IPS DF 4.7 (cell line): ENCODE measurements at regions not wholly inside any gene's neighbourhood (a gene's known extent, or its start where the extent isn't known, plus 50 kb on each side); places are given as distances from the start of the nearest gene placed in this dataset.

Source experiments
- DNase-seq: peaks from one replicate; pipeline ENCODE4 v3.0.0-alpha.2; 2013; ENCODE audit warnings: low spot score; ENCODE audit errors: extremely low read depth

DNA sequence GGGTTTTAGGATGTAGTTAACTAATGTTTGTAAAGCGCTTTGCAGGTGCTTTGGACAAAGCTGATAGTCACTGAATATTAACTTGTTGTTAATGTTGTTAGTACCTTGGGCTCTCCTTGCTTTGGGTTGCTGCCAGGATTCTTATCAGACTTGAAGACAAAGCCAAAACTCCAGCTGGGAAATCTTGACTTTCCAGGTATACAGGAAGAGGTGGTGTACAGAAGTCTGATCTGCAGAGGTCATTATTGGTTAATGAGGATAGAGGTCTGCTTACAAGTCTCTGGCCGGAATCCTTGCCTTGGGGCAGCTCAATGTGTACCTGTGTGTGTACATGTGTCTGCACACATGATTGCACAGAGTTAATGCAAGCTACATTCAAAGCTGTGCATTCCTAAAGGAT is 96.0 kb upstream of the POU3F1 start:
- DNase-seq = no peak

DNA sequence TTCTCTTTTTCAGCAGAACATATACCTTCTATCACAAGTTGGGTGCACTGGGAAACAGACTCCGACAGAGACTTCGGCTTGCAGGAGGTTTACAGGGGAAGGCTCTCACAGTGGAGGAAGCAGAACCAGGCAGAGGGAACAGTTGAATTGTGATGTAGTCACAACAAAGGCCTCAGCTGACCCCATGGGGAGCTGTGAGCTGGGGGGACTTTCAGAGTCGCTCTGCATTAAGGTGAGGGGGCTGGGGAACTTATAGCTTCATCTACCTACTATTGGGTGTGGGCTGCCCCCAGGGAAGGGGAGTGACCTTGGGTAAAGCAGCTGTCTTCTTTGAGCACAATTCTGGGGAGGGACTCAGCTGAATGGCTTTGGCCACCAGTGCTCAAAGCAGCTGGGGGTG is 94.9 kb upstream of the POU3F1 start:
- DNase-seq = no peak

DNA sequence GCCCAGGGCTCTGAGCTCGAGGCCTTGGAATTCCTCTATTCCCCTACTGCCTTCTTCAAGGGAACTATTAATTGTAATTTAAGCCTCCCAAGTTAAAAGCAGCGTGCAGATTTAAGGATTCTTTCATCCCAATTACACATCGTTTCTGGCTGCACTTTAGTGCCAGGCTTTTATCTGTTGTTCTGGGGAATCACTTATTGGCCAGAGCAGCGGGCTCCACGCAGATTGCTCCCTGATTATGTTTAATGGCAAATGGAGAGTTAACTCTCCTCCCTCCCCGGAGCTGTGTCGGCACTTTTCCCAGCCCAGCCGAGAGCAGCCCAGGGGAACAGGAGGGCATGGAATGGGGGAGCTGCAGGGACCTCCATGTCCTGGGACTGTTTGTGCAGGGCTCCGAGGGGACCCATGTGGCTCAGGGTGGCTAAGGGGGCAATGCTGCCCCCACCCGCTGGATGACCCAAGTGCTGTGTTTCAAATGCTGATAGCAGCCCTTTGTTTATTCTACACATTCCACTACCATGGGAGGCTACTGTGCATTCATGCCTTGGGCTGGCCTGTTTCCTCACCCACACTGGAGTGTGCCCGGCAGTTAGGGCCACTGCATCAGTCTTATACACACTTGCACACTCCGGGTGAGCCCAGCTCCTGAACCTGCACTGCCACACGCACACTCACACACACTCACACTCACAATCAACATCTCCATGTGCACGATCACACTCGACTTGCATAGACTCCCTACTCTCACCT is 93.3 kb upstream of the POU3F1 start:
- DNase-seq = peak; percentile 49

DNA sequence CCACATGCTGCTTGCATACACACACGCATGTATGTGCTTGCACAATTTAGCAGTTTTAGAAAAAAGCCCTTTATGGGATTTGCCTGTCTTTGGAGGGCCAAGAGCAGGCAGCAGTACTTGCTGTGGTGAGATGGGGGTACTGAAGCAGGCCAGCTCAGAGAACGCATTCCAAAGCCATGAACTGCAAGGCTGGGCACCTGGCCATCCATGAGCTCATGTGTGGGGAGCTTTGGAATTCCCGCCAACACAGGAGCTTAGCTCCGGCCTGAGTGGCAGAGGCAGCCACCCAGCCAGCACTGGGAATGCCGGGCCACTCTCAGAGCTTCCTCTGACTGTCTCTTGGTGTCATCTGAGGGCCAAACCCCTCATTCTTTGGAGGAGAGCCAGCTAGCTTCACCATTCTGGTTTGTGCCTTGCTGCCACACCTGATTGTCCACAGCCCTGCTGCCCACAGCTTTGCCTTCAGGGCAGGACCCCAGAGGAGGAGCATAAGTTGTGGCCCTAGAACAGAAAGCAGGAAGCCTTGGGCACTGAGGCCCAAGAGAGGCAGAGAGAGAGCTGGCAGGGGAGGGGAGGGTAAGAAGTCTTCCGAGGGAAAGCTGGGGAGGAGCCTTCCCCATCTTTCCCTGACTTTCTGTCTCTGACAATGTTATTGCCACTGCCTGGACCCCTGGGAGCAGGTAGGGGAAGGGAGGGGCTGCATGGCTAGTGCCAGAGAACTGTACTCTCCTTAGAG is 92.1 kb upstream of the POU3F1 start:
- no peak for DNase-seq

DNA sequence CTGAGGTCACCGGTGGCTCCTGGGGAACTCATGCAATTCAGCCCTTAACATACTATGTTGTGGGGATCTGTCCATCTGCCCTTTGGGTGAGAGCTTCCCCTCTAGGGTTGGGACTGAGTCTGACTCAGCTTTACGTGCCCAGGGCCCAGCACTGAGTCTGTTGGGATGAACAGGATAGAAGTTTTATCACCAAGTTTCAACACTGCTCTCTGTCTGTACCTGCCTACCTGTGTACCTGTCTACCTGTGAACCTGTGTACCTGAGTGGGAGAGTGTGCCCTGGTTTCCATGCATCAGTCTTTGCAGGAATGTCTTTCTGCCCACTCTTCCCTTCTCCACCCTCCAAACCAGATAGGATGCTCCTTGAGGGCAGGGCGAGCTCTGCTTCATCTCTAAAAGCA is 90.6 kb upstream of the POU3F1 start:
- DNase-seq = no peak

DNA sequence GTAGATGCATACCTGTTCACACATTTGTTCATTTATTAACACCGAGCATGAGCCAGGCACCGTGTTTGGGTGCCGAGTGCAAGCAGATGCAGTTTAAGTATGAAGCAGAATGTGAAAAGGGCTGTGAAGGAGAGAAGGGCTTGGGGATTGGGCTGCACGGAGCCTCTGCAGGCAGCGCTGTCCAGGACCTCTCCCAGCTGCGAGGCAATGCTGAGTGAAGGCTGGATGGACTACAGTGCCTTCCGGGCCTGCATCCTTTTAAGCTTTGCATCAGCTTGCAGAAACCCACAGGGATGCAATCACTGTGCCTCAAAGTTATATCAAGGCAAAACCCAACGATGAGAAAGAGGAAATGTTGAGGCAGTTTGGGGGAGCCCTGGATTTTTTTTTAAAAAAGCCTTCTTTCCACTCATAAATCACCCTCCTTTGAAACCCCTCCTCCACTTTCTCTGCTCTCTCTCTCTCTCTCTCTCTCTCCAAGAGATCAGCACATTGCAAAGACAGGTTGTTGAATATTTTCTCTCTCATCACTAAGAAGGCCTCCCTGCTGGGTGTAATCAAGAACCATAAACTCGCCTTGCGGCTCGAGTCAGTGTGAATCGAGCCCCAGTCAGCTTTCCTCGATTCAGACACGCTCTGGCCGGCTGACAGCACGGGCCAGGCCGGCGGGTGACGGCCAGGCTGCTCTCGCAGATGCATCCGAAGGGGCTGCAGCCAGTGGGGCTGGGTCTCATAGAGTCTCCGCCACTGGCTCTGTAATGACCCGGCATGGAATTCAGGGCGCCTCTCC is 89.2 kb upstream of the POU3F1 start:
- no peak for DNase-seq

DNA sequence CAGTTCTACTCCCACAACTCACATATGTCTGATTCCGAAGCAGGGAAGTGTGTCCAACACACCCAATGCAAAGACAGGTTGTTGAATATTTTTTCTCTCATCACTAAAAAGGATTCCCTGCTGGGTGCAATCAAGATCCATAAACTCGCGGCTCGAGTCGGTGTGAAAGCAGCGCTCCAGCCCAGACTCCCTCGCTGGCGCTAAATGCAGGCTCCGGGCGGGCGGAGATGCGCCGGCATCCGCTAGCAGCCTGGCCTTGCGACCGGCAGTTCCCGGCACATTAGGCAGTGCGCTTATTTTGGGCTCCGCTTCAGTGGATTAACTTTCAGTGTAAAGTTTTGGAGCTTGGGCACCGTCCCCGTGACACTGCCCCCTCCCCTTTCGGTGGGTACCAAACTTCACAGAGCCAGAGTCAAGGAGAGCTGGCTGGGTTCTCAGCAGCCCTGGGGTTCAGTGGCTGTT is 87.7 kb upstream of the POU3F1 start:
- no peak for DNase-seq

DNA sequence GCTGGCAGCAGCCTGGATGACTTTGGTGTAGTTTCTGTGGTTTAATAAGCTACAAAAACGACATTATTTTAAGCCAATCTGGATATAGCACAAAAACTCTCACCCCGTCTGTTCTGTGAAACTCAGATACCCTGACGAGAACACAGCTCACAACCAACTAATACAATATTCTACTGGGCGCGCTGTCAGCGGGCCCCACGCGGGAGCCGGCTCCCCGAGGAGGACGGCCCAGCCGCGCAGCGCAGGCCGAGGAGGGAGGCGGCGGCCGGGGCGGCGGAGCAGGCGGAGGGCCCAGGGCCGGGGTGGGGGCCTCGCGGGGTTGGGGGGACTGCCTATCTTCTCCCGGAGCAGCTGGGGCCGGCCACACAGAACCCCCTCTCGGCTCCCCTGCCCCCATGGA is 87.2 kb upstream of the POU3F1 start:
- DNase-seq = no peak

DNA sequence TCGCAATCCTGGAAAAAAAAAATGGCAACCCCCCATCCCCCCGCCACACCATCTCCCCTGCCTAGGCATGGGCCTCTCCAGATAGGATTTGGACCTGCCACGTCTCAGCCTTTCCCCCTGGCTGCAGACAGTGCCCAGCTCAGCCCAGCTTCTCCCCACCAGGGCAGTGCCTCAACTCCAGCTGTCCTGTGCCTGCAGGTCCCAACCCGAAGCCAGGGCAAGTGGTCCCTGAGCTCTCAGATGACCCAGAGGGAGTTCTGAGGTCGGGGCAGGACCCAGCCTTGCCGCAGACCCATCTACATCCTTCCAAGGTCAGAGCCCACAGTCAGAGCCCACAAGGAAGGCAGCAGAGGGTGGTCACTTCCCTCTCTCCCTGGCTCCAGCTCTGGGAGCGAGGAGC is 86.7 kb upstream of the POU3F1 start:
- DNase-seq = no peak

DNA sequence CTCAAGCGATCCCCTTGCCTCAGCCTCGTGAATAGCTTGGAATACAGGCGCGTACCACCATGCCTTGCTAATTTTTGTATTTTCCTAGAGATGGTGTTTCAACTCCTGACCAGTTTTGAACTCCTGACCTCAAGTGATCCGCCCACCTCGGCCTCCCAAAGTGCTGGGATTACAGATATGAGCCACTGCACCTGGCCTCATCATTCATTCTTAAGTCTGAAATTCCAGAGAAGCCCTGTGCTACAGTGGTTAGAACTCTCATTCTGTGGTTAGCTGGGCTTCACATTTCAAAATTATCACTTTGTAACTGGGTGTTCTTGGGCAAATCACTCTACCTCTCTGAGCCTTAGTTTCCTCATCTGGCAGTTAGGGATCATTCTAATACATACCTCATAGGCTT is 86.1 kb upstream of the POU3F1 start:
- no peak for DNase-seq

DNA sequence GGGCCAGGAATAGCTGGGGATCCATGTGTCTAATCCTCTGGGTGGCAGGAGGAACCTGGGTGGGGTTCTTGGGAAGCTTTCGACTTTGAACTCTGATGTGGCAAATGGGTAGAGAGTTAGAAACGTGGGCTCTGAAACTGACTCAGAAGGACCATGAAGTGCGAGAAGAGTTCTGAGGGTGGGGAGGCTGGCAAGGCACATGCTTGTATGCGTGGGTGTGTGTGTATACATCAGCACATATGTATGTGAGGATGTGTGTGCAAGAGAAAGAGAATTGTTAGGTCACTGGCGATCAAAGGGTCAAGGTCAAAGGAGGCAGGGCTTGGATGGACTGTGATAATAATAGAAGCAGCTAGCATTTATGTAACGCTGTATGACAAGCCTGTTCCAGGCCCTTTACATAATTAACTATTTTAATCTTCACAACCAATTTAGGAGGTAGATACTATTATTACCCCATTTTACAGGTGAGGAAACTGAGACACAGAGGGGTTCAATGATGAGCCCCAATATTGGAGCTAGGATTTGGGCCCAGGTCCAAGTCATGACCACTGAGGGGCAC is 84.5 kb upstream of the POU3F1 start:
- DNase-seq = no peak

DNA sequence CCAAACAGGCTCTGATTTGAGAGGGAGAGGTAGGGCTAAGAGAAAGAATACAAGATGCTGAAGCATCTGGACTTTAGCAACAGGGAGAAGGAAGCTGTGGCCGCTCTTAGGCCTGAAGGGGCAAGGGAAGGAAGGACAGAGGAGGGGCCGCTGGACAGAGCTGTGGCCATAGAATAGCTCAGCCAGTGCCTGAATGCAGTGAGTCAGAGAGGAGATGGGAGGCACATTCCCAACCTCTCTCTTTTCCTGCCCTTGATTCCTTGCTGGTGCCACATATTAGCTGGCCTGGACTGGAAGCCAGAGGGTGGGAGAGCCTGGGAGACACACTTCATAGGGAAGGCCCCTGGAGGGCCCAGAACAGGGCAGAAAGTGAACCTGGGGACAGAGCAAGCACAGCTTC is 83.4 kb upstream of the POU3F1 start:
- no peak for DNase-seq

DNA sequence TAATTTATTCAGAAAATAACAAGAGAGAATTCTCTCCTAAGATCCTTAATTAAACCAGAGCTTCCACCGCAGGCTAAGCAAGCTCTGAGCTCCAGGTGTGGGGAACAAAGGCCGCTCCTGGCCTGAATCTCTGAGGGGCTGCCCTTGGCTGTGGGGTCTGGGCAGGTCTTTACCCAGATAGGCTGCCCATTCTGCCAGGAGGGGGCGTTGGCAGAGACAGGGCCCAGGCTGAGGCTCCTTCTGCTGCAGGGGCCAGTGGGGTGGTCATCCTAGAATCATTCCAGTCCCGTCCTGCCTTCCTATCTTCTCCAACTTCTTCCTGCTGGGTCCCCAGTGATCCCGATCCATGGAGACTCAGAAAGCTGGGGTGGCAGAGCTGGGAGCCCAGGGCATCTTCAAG is 82.9 kb upstream of the POU3F1 start:
- DNase-seq = no peak

DNA sequence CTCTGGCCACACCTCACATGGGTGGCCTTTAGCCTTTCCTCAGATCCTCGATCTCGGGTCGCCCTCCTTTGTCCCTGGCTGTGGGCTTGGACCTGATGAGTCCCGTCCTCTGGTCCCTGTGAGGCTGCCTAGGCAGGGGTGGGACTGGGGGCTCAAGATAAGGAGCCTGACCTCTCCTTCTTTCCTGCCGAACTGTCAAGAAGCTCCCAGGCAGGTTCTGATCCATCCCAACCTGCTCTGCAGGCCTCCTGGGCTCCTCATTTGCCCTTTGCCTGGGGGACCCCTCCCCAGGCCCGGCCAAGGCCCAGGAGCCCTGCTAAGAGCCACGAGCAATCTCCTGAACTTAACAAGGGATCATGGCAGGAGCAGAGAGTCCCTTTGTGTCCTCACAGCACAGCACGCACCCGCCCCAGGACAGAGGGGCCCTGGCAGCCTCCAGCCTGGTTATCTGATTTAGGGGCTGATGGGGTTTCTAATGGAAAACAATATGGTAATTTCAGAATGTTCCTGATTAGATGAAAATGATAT is 82.4 kb upstream of the POU3F1 start:
- no peak for DNase-seq

DNA sequence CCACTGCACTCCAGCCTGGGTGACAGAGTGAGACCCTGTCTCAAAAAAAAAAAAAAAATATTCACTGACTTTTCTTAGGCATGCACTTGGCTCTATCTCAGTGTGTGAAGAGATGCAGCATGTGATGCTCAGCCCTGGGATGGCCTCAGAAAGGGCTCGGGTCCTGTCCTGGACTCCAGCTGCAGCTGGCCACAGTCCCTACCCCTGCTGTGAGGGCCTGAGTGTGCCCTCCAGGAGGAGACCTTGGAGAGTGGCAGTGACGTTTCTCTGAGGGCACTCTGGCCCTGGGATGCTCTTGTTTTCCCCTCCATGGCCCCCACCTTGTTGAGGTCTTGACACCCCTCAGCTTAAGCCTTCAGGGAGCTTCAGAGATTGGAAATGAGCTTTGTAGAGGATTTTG is 81.9 kb upstream of the POU3F1 start:
- DNase-seq = no peak

DNA sequence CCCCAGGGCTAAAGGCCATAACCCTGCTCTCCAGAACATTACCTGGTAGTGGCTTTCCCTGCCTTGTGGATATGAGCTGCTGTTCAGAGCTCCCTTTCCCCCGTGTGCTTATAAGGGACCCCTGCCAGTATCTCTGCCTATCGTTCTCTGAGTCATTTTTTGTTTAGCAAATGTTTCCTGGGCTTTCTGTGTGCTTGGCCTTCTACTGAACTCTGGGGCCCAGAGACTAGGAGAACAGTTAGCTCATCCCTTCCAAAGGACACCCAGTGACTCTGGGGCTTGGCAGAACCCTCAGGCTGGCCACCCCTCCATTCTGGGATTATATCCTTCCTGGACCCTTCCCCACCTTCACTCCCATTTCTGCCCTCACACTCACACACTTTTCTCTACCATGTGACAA is 80.8 kb upstream of the POU3F1 start:
- no peak for DNase-seq

DNA sequence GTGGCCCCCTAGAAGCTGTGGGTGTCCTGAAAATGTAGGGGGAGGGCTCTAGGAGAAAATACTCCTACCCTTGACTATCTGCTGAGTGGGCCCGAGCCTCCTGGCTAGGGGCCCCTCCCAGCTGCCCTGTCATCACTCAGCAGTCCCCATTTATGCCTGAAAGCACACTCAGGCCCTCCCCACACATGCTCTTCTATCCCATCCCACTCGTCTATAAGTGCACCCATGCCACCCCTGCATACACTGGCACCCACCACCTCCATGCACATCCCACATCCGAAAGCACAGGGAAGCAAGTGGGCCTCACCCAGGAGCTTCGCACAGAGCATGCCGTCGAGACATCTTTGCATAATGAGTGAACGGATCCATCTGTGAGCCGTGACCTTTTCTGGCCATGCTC is 80.4 kb upstream of the POU3F1 start:
- no peak for DNase-seq

DNA sequence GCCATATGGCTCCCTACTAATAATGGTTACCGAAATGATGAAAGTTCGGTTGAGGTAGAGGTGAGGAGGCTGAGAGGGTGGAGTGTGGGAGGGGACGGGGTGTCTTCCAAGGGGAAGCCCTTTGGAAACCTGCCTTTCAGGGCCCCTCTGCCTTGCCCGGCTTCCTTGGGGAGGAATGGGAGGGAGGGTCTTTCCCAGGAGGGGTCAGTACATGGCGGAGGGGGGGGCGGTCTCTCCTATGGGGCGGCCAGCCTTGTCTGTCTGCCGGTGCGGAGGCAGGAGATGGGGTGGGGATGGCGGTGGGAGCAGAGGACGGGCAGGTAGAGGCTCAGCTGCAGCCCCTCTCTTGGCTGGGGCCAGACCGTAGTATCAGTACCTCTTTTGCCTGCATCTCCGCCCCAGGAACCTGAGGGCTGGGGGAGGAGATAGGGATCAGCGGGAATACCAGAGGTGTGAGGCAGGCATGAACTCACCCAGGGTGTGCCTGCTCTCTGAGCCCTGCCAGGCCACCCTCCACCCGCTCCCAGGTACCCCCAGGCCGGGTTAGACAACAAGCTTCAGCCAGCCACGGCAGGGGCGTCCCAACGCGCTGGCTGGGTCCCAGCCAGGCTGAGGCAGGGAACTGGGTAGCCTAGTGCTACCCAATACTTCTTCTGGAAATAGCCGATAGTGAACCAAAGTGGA is 79.4 kb upstream of the POU3F1 start:
- DNase-seq = no peak

DNA sequence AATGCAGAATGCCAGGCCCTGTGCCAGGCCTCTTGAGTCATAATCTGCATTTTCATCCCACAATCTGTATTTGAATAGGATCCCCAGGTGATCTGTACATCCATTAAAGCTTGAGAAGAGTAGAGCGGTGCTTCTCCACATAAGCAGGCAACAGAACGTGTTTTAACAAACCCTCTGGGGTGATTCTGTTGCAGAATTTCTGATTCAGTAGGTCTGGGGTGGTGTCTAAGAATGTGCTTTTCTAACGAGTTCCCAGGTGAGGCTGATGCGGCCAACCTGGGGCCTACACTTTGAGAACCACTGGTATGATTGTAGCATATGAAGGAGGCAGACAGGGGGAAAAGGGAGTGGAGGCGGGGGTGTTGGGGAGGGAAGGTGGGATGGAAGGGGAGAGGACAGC is 78.4 kb upstream of the POU3F1 start:
- DNase-seq = no peak

DNA sequence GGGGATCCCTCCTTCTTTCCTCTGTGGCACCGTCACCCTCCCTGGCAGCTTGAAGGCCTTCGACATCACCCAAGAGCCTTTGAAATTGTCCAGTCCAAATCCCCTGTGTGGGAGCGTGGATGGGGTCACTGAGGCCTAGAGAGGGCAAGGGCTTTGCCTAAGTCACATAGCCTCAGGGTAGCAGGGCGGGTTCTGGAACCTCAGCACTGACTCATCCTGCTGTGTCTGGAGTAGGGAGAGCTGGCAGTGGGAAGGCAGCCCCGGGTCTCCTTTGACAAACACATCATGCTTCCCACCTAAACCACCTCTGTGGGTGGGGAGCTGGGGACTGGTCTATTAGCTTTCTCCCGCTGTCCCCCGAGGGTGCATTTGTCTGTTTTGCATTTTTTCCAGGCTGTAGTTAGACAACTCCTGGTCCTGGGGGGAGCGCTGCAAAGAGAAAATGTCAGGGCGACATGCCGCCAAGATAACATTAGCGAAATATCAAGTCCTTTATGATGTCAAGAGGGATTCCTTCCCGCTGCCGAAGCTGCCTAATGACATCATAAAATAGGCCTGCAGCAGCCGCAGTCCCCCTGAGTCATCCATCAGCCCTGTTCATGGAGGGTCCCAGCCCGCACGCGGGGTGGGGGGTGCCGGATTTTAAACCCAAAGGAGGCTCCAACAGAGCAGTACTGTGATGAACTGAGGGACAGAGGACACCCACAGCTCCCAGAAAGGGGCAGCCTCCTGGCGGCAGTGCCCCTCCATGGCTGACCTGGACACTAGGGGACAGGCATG is 77.0 kb upstream of the POU3F1 start:
- DNase-seq = no peak
